HG03025 (cell line): ENCODE measurements at regions not wholly inside any gene's neighbourhood (a gene's known extent, or its start where the extent isn't known, plus 50 kb on each side); places are given as distances from the start of the nearest gene placed in this dataset.

ENCODE experiments used
- ATAC-seq: cut with Tn5 transposase; IDR thresholded peaks from one replicate; pipeline ENCODE4 v1.9.1; 2021; ENCODE audit warnings: mild to moderate bottlenecking, moderate library complexity; ENCODE audit not compliant: unreplicated experiment, low FRiP score

DNA sequence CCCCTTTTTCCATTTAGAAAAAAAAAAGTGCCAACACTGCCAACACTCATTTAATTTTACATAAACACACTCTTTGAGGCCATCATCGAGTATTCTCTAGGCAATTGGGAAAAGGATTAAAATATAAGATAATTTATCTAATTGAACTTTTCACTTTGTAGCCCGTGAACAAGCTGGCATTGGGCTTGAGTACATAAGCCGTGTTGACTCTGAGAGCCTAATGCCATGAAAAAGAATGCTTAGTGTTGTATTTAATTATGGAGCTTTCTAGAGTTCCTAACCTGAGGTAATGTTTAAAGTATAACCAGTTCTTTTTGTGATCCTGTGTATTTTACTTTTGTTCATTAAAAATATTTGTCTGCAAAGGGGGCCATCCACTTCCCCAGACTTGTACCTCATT, 193.8 kb downstream of the LYPLAL1 start:
- ATAC-seq = no peak

DNA sequence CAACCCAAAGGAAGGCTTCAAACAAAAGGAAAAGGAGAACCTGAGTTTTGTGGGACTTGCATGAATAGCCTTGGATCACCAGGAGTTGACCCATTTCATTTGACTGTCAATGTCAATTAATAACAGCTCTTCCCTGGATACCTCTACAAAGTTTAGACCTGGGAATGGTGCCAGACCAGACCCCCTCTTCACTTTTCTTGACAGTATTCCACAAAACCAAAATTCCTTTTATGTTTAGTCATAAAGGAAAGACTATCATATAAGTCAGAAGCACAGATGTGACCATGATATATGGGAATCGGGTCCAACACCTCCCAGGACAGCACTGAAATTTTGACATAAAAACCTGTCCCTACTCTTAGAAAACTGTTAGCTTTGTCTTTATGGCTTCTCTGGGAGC, 191.8 kb downstream of the LYPLAL1 start:
- ATAC-seq = no peak

DNA sequence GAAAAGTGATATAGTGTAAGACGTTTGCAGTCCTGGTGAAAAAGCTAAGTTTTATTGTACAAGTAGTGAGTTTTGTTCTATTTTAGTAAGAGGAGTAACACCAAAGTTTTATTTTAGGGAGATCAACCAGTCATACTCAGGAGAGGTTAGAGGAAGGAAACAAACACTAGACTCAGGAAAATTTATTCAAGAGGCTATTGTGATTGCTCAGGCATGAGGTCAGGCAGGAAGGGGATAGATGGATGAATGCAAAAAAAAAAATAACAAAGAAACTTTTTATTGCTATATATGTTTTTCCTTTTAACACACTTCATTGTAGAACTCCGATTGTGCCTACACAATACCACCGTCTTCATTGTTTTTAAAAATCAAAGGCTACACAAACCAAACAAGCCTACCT, 189.0 kb downstream of the LYPLAL1 start:
- no peak for ATAC-seq

DNA sequence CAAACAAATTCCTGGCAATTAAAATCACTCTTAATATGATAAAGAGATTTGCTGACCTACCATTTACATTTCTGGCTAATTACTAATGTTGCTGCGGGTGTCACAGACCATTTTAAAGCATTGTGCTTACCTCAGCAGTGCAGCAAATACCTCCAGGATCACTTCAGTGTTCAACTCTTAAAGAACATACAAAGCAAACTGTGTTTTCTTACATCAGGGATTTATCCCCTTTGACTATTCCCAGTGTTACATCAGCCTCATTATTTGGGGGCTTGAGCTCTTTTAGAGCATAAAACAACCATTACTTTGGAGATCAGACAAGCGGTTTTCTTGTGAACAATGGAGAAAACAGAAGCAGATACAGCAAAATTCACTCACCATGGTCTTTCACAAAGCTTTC, 185.4 kb downstream of the LYPLAL1 start:
- no peak for ATAC-seq

DNA sequence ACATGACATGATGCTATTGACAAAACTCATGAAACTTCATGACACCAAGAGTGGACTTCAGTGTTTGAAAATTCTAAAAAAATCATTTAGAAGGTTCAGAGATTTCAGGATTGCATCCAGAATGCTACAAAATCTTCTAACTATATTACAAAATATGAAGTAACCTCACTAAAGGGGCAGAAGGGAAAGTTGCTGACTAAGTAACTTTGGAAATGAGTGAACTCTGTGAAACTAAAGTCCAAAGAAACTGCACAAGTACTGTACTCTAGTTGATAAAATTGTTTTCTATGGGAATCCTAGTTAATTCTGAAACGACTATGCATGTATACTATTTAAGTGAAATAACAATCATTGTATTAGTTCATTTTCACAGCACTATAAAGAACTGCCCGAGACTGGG, 184.4 kb downstream of the LYPLAL1 start:
- no peak for ATAC-seq

DNA sequence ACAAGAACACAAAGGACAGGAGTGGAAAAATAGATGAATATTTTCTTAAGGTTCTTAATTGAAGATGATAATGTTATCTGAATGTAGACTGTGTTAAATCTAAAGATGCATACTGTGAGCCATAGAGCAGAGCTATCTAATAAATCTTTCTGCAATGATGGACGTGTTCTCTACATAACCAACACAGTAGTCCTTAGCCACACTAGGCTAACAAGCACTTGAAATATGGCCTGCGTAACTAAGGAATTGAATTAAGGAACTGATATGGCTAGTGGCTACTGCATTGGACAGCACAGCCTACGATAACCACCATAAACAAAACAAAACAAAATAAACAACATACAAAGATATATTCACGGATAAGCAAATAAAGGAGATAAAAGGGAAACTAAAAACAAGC, 181.3 kb downstream of the LYPLAL1 start:
- ATAC-seq = no peak

DNA sequence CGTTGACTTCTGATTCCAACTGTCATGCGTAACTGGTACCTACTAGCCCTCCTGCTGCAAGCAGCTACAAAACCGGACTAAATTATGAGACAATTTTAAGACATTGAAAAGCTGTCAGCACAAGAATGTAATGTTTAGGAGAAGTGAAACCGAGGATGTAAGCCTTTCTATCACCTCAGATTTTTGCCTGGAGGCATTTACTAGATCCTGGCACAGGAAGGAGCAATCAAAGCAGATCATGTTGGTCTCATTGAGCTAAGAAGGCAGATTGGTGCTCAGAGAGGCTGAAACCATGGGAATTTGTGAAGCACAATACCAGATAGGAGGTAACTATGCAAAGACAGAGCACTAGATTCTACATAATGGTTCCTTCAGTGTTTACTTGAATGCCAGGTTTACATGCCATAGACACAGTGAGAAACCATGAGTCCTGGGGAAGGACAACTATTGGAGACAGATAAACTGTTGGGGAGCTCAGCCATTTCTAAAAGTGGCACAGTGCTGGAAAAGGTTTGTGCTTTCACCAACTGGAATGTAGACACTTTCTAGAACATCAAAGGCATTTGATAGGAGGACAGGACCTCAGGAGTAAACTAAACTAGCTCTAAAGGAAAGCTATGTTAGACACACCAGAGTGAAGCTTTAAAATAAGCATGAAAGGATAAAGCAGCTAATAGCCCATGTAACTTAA, 179.4 kb downstream of the LYPLAL1 start:
- ATAC-seq = no peak

DNA sequence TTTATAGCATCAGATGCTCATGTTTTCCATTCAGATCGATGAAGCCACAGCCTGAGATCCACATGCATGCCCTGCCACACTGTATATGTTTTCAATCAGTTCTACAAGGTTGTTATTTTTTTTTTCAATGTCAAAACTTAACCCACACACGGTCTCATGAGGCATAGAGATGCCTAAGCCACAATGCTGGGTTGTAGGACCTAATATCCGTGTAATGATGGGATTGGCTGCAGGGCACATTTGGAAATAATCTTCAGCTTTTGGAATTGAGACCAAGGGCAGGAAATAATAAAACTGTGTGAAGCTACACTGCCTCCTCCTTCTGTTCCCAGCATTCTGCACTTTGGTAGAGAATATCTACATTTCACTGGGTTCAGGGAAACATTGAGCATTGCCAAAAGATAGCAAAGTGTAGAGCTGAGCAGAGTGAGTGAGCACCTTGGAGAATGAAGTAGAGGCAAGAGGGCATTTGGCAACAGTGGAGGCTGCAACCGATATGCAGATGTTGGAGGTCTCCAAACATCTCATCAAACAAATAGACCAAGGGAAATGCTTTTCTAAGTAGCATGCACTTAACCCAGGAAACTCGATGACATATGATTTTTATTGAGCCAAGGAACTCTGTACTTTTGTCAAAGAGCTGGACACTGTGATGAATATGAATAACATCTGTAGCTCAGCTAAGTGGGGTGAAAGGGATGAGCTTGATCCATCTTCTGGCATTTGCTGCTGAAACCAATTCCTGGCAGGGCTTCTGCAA, 176.7 kb downstream of the LYPLAL1 start:
- no peak for ATAC-seq

DNA sequence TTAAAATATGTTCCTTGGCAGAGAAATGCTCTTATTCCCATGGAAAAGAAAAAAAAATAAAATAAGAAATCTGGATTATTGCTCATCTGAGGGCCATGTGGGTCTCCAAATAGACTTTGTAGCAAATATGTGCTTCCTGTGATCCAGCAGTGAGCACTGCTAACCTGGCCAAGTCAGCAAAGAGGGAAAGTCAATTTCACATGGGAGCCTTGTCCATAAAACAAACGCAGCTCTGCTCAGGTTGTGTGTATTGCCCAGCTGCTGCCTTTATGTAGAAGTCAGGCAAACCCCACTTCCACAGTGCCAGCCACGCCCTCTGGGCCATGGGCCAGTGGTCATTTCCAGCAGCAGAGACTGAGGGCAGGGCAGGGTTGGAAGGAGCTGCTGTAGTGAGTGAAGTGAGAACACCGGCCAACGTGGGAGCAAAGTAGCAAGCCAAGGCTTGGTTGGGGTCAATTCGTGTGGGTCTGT, 174.3 kb downstream of the LYPLAL1 start:
- ATAC-seq = no peak

DNA sequence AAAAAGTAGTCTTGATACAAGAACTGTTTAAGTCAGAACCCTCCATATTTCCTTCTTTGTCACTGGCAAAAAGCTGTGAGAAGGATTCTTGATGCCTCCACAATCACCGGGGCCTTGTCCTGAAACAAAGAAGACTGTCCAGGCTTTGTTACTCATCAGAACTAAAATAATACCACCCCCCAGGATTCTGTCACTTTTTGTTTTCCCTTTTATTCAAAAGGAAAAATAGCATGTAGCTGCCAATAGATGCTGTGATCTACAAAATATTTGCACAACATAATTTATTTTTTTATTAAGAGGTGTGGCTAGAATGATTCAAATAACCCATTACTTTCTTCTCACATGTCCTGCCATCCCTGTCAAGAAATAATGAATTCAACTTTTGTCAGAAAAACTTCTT, 173.7 kb downstream of the LYPLAL1 start:
- no peak for ATAC-seq

DNA sequence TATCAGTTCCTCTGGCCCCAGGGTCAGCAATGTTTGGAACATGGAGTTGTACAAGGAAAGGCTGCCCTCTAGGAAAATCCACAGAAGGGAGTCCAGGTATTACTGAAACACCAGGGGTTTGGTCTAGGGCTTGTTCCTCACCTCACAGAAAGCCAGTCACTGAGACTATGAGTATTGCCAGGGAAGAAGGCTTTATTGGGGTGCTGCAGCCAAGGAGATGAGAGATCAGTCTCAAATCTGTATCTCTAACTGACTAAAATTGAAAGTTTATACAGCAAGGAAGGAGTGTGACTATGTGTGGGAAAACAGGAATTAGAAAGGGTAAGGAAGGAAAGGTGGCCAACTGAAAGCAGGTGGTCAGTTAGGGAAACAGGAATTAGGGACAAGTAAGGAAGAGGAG, 172.3 kb downstream of the LYPLAL1 start:
- ATAC-seq = no peak

DNA sequence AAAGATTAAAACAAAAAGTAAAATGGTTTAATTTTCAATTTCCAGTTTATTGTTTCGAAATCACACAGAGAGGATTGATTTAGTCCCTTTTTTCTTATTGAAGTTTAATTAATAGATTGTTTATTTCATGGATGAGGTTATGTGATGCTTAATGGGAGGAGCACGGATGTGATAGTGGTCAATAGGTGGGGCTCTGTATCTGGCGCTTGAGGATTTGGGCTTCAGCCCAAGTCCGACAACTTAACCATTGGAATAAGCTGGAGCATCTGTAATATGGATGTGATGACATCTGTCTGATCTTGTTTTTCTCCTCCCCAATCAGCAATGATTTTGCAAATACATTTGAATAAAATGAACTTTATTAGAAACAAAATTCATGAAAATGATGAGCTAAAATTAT, 169.2 kb downstream of the LYPLAL1 start:
- no peak for ATAC-seq

DNA sequence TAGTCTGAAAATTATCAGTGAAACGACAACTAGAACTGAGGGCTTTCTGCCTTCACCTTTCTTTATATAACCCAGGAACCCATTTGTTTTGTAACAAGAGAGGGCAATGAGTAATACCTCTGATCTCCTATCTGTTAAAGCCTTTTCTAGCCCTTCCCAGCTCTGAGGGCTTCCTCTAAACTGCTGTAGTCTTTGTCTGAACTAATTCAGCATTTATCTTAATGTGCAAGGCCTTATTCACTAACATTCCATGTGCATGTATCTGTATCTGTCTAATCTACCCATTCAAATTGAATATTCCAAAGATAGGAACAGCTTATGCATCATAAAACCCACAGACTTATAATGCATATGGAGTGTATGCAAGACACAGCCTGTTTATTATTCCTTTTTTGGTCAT, 167.1 kb downstream of the LYPLAL1 start:
- ATAC-seq = no peak

DNA sequence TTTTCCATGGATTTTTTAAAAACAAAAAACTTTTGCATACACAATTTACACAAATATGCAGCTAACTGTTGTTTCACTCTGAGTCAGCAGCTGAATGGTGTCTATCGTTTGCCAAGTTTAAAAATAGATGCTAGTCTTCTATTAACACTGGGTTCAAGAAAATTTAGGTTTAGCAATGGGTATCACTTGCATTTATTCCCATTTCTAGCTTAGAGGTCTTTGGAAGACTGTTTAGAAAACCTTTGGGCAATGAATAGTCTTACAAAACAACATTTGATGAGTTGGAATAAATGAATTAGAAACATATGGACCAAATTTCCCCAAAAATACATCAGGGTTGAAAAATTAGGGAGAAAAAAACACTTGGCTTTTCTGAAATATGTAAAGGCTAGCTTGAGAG, 165.8 kb downstream of the LYPLAL1 start:
- ATAC-seq = no peak

DNA sequence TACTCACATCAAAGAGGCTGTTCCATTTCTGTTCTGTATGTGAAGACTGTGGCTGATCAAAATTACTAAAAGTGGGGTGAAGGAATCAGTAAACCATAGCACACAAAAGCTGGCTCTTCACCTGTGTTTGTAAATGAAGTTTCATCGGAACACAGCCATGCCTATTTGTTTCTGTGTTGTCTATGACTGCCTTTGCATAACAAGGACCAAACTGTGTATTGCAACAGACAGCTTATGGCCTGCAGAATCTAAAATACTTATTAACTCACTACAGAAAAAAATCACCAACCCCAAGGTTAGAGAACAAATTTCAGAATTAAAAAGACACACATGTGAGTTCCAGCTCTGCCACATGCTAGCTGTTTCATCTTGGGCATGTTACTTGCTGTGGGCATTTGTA, 163.9 kb downstream of the LYPLAL1 start:
- no peak for ATAC-seq

DNA sequence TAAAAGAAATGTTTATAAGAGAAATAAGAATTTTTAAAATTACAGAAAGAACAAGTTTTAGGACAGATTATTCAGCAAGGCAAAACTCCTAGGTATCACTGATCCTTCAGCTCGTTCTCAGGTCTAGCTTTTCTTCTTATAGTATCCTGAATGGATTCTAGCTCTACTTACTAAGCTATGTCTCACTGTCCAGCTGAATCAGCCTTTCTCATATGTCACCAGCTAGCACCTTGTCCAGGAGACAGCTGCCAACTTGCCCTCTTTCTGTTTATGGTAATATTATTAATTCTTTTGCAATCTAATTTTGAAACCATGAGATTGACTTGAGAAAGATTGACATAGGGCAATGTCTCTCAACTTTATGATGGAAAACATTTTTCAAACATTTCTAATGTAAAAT, 159.9 kb downstream of the LYPLAL1 start:
- no peak for ATAC-seq

DNA sequence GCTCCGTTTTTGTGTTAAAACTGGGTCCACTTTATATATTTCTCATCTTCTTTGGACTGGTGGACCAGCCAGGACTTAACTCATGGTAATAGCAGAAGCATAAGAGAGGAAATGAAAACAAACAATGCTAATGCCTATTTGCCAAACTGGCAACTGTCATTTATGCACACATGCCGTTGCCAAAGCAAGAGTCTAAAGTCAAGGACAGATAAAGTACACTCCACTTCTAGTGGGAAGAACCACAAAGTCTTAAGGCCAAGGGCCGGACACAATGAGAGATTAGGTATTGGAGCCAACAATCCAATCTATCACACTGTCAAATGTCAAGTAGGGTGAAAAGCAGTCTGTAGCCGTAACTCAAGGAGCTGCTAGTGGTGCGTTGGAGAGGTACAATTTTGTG, 157.7 kb downstream of the LYPLAL1 start:
- no peak for ATAC-seq

DNA sequence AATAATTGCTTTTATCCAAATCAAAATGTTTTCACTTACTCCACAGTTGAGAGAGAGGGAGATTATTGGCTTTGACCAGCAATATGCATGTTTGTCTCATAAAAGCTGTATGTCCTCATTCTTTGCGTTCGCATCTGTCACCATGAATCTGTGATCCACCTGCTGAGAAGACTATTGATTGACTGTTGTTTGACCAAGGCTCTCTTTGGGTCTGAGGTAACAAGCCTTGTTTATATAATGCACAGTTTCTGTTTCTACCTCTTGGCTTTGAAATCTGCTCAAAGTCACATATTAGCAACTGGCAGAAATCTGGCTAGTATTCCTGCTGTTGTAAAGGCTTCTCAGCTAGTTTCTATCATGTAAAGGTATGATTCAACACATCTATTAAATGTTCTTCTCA, 157.0 kb downstream of the LYPLAL1 start:
- ATAC-seq = no peak

DNA sequence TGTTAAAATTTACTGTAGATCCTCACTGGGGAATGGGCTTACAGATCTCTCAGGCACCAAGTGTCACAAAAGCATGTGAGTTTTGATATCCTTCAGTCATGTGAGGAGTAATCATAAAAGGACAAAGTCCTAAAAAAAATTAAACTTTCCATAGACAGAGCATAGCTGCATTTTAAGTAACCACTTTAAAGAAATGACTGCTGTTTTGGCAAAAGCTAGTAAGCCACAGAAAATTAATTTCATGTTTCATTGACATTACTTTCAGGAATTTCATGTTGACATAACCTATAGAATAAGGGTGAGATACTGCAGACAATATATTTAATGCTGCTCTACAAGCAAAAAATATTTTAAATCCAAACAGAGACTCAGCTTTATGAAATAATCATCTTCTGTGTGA, 156.3 kb downstream of the LYPLAL1 start:
- no peak for ATAC-seq

DNA sequence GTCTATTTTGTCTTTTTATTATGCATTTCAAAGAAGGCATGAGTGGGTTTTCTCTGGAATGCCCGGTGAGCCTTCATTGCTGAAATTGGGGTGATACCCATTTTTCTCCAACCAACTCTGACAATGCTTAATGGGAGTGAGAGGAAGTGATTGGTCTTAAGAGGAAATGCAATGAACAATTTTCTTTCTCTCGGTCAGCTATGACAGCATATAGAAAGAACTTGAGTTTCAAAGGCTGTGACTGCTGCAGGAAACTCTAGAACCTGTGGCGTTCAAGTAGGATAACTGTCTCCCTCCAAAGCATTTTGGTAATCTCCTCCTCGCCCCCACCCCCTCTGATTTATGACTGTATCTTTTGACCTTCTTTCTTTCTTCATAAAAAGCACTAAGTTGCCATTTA, 155.9 kb downstream of the LYPLAL1 start:
- ATAC-seq = no peak

DNA sequence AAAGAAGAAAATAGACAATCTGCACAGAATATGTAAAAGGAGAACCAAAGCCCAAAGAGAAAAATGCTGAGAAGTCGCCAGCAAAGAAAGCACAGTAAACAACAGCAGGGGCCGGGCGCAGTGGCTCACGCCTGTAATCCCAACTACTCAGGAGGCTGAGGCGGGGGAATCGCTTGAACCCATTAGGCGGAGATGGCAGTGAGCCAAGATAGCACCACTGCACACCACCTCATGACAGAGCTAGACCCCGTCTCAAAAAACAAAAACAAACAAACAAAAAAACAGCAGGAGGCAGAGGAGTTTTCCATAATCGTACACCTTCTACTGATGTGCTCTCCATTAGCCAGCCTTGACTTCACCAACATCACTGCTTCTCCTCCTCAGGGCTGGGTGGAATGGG, 153.2 kb downstream of the LYPLAL1 start:
- ATAC-seq = no peak

DNA sequence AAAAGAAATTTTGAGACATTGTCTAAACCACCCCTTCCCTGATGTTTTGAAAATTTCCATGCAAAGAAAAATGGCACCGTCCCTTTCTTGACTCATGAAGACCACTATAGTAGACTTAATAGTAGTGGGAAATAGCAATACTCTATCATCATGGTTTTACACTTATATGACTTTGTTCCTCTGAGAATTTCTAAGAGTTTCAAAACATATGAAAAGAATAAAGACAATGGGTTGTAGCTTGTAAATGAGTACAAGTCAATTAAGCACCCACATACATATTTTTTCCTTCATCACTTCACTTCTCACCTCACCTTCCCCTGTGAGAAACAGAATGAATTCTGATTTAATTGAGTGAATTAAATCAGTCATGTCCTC, 151.7 kb downstream of the LYPLAL1 start:
- no peak for ATAC-seq
